GM12878 (cell line): ENCODE measurements at regions not wholly inside any gene's neighbourhood (a gene's known extent, or its start where the extent isn't known, plus 50 kb on each side); places are given as distances from the start of the nearest gene placed in this dataset.

Experiments used
- ATAC-seq: fragments of 200-7000 bp; cut with Tn5 transposase; 3 replicates; pipeline ENCODE4 v1.9.1; 2020; ENCODE audit warnings: mild to moderate bottlenecking, moderate library complexity
- BruUV-seq: library from RNA; stranded (reverse); fragments of 400-500 nt; replicated peaks from 2 replicates; lab custom pipeline; 2021; lab: Mats Ljungman, UMichigan
- CTCF ChIA-PET: fragments of 300-600 bp; sonication (Branson Sonifier 250); formaldehyde crosslinking; extraction: SDS; loops from one replicate; lab custom pipeline; 2021; ENCODE audit warnings: inconsistent platforms; lab: Yijun Ruan, JAX
- POLR2A ChIA-PET: fragments of 350-600 bp; formaldehyde crosslinking; extraction: SDS; loops from one replicate; lab custom pipeline; 2021; ENCODE audit warnings: inconsistent platforms; lab: Charles Lee
- RAD21 ChIA-PET: fragments of 300-600 bp; sonication (Branson Sonifier 250); formaldehyde crosslinking; loops from one replicate; lab custom pipeline; 2023; ENCODE audit warnings: antibody characterized with exemption; ENCODE audit not compliant: unreplicated experiment; lab: Charles Lee
- SMC1A ChIA-PET: fragments of 300-600 bp; sonication (Branson Sonifier 250); formaldehyde crosslinking; loops from one replicate; lab custom pipeline; 2023; ENCODE audit not compliant: unreplicated experiment, uncharacterized antibody; lab: Charles Lee
- DNase-seq: peaks from one replicate; pipeline ENCODE4 v3.0.0-alpha.2; 2011; ENCODE audit warnings: low read depth, low spot score
- FAIRE-seq: peaks from 3 replicates; lab custom pipeline; 2011; peaks lifted over from hg19 to GRCh38; lab: Jason Lieb, UNC
- H2AFZ ChIP-seq: 2 replicates; pipeline ENCODE4 v1.6.0; 2011; ENCODE audit warnings: low read depth, low read length, control low read depth; ENCODE audit not compliant: control insufficient read depth
- H3K27ac ChIP-seq: 2 replicates; pipeline ENCODE4 v1.5.1; 2011; ENCODE audit warnings: control low read depth; ENCODE audit not compliant: control insufficient read depth, insufficient read depth
- H3K27me3 ChIP-seq, 2 experiments: replicated peaks in 1 of 2; 2 replicates each; pipeline versions ENCODE4 v1.6.0 to v1.6.1; 2011; ENCODE audit warnings: low read length in 1 of 2; ENCODE audit not compliant: control insufficient read depth in 2 of 2, insufficient read depth in 2 of 2
- H3K36me3 ChIP-seq, 2 experiments: 2 replicates each; pipeline ENCODE4 v1.5.1; 2011; ENCODE audit warnings: low read length in 1 of 2; ENCODE audit not compliant: control insufficient read depth in 2 of 2, insufficient read depth in 2 of 2
- H3K4me1 ChIP-seq: 2 replicates; pipeline ENCODE4 v1.6.1; 2011; ENCODE audit warnings: mild to moderate bottlenecking, low read length, moderate library complexity, mixed read lengths; ENCODE audit not compliant: control insufficient read depth, insufficient read depth
- H3K4me2 ChIP-seq: 2 replicates; pipeline ENCODE4 v1.6.0; 2011; ENCODE audit warnings: control low read depth; ENCODE audit not compliant: control insufficient read depth, insufficient read depth
- H3K4me3 ChIP-seq: fragments of 200-600 bp; sonication (generic); 2 replicates; pipeline ENCODE4 v1.5.1; 2016
- H3K79me2 ChIP-seq: 2 replicates; pipeline ENCODE4 v1.6.0; 2011; ENCODE audit warnings: low read length; ENCODE audit not compliant: control insufficient read depth, insufficient read depth
- H3K9ac ChIP-seq: 2 replicates; pipeline ENCODE4 v1.8.0; 2011; ENCODE audit warnings: low read length, control low read depth, mixed read lengths; ENCODE audit not compliant: control insufficient read depth, insufficient read depth
- H3K9me3 ChIP-seq: replicated peaks from 3 replicates; pipeline ENCODE4 v1.5.1; 2011; ENCODE audit warnings: mild to moderate bottlenecking, low read length; ENCODE audit not compliant: control insufficient read depth, insufficient read depth
- H4K20me1 ChIP-seq: 2 replicates; pipeline ENCODE4 v1.6.0; 2011; ENCODE audit not compliant: control insufficient read depth, insufficient read depth
- ATF2 ChIP-seq: IDR thresholded peaks from 2 replicates; pipeline ENCODE4 v1.6.1; 2012; ENCODE audit warnings: low read length, inconsistent platforms
- FOXK2 ChIP-seq: fragments of 450-650 bp; IDR thresholded peaks from 2 replicates; pipeline ENCODE4 v1.6.1; 2017; ENCODE audit warnings: mild to moderate bottlenecking, moderate library complexity
- IKZF2 ChIP-seq, 2 experiments: fragments of 450-650 bp; IDR thresholded peaks; 2 replicates each; pipeline ENCODE4 v1.6.1; 2017; ENCODE audit warnings: mild to moderate bottlenecking in 2 of 2, moderate library complexity in 2 of 2
- MTA2 ChIP-seq: fragments of 450-650 bp; IDR thresholded peaks from 2 replicates; pipeline ENCODE4 v1.6.1; 2016; ENCODE audit warnings: low read depth, mild to moderate bottlenecking, moderate library complexity
- POLR2AphosphoS2 ChIP-seq: IDR thresholded peaks from 2 replicates; pipeline ENCODE4 v1.6.1; 2011; ENCODE audit warnings: low read depth, mild to moderate bottlenecking, low read length, improper control_type of control experiment, moderate library complexity
- PRDM15 ChIP-seq: fragments of 450-650 bp; formaldehyde crosslinking; IDR thresholded peaks from 2 replicates; pipeline ENCODE4 v1.4.0; 2020; ENCODE audit warnings: mild to moderate bottlenecking, moderate library complexity
- RELB ChIP-seq: fragments of 450-650 bp; IDR thresholded peaks from 2 replicates; pipeline ENCODE4 v1.6.1; 2017; ENCODE audit warnings: low read depth, mild to moderate bottlenecking, moderate library complexity
- RUNX3 ChIP-seq: IDR thresholded peaks from 2 replicates; pipeline ENCODE4 v1.6.1; 2012; ENCODE audit warnings: low read length, inconsistent platforms
- ZBTB11 ChIP-seq: fragments of 450-650 bp; formaldehyde crosslinking; IDR thresholded peaks from 2 replicates; pipeline ENCODE4 v1.5.0; 2022; ENCODE audit warnings: mild to moderate bottlenecking, missing genetic modification characterization
- ZBTB33 ChIP-seq: fragments of 450-650 bp; IDR thresholded peaks from 2 replicates; pipeline ENCODE4 v1.6.1; 2017; ENCODE audit warnings: mild to moderate bottlenecking
- ZNF274 ChIP-seq: IDR thresholded peaks from one replicate; pipeline ENCODE4 v1.8.0; 2011; ENCODE audit not compliant: insufficient read length, insufficient read depth
- ZZZ3 ChIP-seq: IDR thresholded peaks from 2 replicates; pipeline ENCODE4 v1.6.1; 2011; ENCODE audit warnings: low read depth; ENCODE audit not compliant: control insufficient read depth, insufficient read length
- in situ Hi-C: fragments of 300-500 bp; cut with MboI; formaldehyde crosslinking; loops from 9 replicates; pipeline ENCODE4 v1.14.3; 2018; ENCODE audit warnings: mixed read lengths
- intact Hi-C: fragments of 100-400 bp; cut with micrococcal nuclease; formaldehyde crosslinking; loops from one replicate; pipeline ENCODE4 v1.14.2; 2022; ENCODE audit not compliant: unreplicated experiment

GRCh38 chr2:64398516-64399129 is 55.3 kb upstream of the LGALSL start:
- ChIA-PET POLR2A (no interaction called here), SMC1A (interaction anchor here (1.3 kb wide), 2 partner anchors 11 to 27 kb away, joined by 4 read pairs; no protein-coding TSS in a partner anchor), CTCF (interaction anchor here (1.0 to 3.4 kb wide), 4 partner anchors 35 to 89 kb away, joined by 3 to 15 read pairs (median 4); no protein-coding TSS in a partner anchor), RAD21 (interaction anchor here (1.8 kb wide), 1 partner anchor 68 kb away, joined by 6 read pairs; no protein-coding TSS in a partner anchor)
- DNase-seq (no peak), ATAC-seq (no peak), FAIRE-seq (no peak)
- H3K4me1 ChIP-seq, result peaks cover 9% of the 10 kb centered on the region; the same call in 1 of the 2 replicates
- BruUV-seq, result no TSS peak
- no peaks in the 10 kb centered on the region for H3K27me3 ChIP-seq
- no peaks in the 10 kb centered on the region for H3K9me3 ChIP-seq
- no peak overlapping the region for H3K27ac ChIP-seq
- H3K4me3 ChIP-seq, result no peak overlapping the region
- H3K9ac ChIP-seq, result no peak overlapping the region
- intact Hi-C loops, result no loop called here
- H2AFZ ChIP-seq, result no peak overlapping the region
- H3K4me2 ChIP-seq, result no peak overlapping the region
- in situ Hi-C loops, result no loop called here
- no peaks in the 10 kb centered on the region for H3K36me3 ChIP-seq
- H4K20me1 ChIP-seq, result no peaks in the 10 kb centered on the region
- H3K79me2 ChIP-seq, result no peaks in the 10 kb centered on the region
- TF ChIP-seq RELB, result no peak
- TF ChIP-seq POLR2AphosphoS2, result no peak
- TF ChIP-seq PRDM15 (CRISPR knock-in tag), result no peak
- no peak for TF ChIP-seq FOXK2
- no peak for TF ChIP-seq ZBTB33
- no peak; a peak in 1 of 4 replicates for TF ChIP-seq IKZF2 (IDR thresholded peaks at IDR 0.05)
- TF ChIP-seq RUNX3, result no peak
- TF ChIP-seq ZBTB11 (CRISPR knock-in tag), result no peak
- no peak for TF ChIP-seq MTA2
- TF ChIP-seq ZZZ3, result no peak
- no peak for TF ChIP-seq ATF2
- no peak for TF ChIP-seq ZNF274
